HS-5 (cell line): ENCODE measurements at regions not wholly inside any gene's neighbourhood (a gene's known extent, or its start where the extent isn't known, plus 50 kb on each side); places are given as distances from the start of the nearest gene placed in this dataset.
A peak's percentile ranks its signal among the peaks of the same experiment; 100 is the strongest.

Source experiments
- DNase-seq: peaks from one replicate; pipeline ENCODE4 v3.0.0-alpha.2; 2012; ENCODE audit warnings: low read depth

DNA sequence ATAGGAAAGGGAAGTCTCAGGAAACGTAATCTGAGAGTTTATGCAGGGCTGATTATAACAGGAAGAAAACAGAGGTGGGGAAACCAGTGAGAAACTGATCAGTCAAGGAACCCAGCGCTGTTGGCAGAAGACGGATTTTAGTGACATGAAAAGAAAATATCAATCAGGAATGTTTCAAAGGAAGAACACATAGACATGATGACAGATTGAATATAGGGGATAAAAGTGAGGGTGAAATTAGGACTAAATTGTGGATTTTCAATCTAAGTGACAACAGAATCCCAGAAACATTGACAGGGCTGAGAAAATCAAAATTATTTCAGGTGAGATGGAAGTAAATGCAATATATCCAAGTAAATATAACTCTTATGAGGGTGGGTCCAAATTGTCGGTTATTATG is 199.8 kb upstream of the CCDC150 start:
- no peak for DNase-seq

DNA sequence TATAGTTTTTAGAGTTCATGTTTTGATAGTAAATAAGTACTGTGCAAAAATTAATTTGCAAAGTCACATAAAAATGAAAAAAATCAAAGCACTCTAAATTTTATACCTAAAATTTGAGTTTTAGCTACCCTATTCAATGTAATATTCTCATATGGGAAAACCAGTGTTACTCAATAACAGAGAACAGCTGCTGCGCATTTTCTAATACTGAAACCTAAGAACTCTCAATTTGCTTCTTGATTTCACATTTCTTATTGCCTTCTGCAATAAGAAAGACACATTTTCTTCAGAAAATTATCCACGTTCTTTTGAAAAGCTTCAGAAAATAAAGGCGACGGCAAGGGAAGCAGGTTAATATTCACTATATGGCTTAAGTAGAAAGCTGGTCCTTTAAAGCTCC is 199.1 kb upstream of the CCDC150 start:
- no peak for DNase-seq

DNA sequence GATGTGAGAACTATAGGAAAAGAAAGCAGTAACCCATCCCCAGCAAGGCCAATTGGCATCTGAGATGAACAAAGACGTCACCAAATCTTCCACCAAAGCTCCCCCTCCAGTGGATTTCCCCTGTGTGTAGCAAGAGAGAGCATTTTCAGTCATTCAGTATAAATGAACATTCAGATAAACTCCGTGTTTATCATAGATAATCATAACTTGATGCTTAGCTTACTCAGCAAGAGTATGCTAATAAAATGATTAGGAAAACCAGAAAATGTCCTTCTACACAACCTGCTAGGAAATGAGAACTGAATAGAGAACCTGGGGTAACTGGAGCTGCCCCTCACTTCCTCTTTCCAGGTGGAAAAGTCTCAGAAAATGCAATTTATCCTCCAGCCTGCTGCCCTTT is 198.0 kb upstream of the CCDC150 start:
- no peak for DNase-seq

DNA sequence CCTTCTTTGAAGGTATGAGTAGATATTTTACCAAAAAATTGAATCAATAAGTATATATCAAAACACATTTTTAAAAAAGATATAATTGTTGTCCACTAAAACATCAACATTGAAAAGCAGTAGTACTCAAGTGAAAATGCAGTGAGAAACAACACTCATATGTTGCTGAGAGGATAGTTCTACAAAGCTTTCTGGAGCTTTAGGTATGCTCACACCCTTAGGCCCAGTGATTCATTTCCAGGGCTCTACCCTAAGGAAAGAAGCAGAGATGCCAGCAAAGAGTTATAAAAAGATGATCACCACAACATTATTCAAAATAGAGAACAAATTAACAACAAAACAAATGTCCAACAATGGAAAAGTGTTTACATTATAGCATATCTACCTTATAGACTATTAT is 197.3 kb upstream of the CCDC150 start:
- no peak for DNase-seq

DNA sequence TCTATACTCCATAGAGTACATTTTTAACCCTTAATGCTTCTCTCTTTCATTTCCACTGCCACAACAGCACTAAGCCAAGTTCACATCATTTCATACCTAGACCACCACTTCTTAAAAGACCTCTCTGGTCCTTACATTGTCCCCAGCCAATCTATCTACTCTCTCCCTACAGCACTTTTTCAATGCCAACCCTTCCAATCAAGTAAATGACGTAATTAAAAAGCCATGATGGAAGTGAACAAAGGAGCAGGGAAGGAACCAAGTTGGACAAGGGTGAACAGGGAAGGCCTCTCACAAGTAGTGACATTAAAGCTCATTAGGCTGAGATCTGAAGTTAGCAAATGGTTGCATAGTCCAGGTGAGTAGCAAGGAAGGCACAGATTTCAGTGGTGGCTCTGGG is 195.1 kb upstream of the CCDC150 start:
- DNase-seq: no peak

DNA sequence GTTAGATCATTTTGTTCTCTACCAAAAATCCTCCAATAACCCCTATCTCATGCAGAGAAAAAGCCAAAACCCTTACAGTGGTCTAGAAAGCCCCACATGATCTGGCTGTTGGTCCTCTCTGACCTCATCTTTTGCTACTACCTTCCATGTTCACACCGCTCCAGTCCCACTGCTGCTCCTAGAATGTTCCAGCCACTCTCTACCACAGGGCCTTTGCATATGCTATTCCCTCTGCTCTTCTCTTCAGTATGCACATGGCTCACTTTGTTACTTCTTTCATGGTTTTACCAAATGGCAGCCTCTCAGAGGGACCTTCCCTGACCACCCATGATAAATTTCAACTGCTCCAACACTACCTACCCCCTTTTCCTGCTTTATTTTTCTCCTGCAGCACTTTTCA is 193.5 kb upstream of the CCDC150 start:
- no peak for DNase-seq

DNA sequence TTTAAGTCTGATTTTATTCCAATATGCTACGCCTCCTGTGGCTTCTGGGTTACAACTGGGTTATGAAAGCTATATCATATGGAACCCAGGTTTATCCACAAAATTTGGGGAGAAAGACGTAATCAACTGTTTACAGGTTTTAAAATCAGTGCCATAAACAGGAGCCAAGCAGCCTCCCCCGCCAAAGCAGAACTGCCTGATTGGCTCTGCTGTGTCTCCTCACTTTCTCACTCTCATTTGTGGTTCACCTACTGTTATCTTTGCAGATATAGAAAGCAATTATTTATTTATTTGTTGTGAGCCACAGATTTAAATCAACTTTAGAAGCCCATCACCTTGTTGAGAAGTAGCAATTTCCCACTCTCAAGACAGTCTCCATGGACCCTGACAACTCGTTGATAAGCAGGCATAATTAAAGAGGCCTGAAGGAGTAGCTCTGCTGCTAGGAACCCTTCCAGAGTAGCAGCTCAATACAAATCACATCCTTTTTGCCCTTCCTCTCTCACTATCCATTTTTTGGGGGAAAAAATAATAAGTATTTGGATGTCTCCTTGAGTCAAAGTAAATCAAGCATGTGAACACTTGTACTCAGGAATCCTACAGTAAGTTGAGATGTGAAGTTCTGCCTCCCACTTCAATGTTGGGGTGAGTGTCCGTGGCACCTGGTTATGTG is 191.0 kb upstream of the CCDC150 start:
- no peak for DNase-seq

DNA sequence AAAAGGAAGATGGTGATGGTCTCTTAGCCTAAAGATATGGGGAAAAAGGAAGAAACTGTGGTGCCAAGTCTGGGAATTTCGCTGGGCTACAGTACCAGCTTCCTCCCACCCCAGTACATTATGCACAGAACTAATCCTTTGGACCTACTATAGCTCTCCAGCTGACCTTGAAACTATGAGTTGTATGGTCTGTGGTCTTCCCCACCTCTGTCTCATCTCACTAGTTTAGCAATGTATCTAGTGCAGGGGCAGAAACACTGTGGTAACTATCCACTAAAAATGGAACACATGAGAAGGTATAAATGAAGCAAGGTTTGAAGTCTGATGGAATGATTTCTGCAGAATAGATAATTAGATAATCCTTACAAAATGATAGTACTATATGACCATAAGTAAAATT is 190.4 kb upstream of the CCDC150 start:
- DNase-seq: no peak

DNA sequence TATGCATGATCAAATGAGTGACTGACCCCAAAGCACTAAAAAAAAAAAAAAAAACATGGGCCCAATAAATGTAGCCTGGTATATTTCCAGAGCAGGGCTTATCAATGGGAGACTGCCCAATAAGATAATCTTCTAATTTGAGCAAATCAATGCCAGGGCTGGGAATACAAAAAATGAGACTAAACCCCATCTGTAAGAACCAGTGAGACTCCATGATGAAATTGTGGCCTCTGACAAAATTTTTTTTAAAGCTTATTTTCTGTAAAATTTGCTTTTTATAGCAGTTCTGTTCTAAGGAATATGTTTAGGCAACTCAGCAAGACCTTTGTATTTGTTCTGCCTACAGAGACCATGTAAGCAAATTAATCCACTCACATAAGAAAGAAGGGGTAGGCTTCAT is 186.8 kb upstream of the CCDC150 start:
- no peak for DNase-seq

DNA sequence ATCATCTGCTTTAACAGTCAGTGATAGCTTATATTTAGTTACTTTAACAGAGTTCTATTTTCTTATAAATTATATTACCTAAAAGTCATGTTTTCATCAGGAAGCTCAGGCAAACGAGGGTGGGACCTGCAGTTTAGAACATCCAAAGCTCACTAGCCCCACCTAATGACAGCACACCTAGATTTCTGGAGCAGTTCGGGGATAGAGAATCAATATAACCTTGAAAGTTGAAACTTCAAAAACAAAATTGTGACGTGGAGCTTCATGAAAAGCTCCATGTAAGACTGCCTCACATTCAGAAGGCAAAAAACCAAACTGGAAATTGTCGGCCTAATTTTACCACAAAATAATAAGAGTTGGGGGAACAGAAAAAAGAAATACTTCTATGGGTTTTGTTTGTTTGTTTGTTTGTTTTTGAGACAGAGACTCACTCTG is 185.9 kb upstream of the CCDC150 start:
- DNase-seq: peak; percentile 16

DNA sequence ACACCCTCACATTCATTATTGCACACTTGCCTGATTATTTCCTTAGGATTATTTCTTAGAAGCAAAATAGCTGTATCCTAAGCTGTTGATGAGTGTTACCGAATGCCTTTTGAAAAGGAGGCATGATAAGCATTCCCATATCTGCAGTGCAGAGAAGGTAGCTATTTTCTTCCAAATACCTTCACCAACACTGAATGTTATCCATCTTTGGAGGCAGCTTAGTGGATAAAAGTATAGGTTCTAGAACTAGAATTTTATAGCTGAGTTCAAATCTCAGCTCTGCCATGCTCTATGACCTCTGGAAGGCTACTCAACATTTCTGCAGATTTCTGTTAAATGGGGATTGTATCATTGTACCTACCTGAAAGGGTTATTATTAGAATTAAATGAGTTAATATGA is 185.0 kb upstream of the CCDC150 start:
- no peak for DNase-seq

DNA sequence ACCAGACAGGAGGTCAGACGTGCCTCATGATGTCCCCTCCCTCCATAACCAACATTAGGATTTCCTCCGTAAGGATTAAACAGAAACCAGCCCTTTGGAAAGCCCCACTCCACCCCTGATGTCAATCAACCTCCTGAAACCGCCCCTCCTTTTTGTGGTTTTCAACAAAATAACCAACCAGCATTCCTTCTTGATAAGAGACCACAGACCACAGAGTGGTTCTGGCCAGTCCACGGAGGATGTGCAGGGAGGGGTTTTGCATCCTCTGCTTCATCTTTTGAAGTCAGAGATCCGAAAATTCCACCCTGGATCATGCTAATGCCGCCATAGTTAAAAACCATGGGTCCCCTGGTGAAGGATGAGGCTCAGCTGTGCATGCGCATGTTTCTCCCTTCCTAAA is 180.0 kb upstream of the CCDC150 start:
- DNase-seq: no peak

DNA sequence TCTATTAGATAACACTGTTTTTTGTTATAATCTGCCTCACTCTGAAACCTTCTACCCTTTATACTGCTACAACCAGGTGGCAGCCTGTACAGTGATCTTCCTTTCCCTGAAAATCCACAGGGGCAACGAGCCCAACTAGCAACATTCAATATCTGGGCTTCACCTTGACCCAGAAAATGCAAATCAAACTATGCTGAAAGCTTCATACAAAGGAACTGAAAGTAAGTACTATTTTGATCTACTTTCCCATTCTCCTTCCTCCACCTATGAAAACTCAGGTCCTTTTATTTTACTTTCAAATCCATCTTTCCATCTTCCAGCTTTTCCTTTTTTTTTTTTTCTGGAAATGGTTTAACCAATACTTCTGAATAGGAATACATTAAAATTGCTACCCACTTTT is 175.8 kb upstream of the CCDC150 start:
- DNase-seq: no peak

DNA sequence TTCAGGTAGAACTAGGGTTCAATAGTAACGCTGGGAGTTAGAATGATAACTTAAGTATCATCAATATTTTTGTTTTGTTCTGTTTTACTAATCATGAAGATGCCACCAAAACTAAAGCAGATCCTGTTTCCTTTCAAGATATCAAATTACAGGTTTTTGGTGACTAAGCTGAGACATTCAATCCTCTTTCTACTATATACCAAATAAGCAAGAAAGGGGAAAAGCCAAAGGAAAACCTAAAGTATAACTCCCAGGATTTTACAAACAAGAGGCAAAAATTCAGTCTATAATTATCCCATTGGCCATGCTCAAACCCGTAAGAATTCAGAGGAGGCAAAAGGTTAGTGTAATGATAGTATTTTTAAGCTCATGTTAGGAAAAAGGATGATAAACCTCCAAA is 175.2 kb upstream of the CCDC150 start:
- no peak for DNase-seq

DNA sequence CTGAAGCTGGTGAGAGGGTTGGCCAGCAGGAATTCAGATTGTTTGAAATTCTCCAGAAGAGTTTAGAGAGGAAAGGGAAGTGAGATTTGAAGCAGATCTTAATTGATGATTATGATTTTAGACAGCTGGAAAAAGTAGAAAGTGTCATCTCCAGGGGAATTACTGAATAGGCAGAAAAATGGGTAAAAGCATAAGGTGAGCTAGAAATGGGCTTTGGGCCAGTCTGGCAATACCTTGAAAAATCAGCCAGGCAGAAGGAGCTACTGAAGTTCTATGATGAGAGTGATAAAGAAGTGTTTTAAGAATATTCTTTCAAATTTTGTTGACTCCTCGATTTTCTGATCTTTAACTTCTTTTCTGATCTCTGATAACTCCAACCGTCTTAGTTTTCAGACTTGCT is 172.9 kb upstream of the CCDC150 start:
- DNase-seq: no peak

DNA sequence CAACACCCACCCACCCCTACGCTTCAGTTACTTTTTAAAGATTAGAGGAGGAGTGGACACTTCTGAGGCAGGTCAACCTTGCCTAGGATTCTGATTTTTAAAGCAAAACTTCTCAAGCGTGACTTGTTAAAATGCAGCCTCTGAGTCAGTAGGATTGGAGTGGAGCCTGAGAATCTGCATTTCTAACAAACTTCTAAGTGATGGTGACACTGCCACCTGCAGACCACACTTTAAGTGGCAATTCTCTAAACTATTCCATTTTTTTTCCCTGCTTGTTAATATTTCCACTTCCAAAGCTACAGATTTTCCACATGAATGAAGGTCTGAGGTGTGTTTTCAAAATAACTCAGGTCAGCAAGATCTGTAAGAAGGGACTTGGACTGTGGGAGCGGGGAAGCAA is 171.1 kb upstream of the CCDC150 start:
- no peak for DNase-seq

DNA sequence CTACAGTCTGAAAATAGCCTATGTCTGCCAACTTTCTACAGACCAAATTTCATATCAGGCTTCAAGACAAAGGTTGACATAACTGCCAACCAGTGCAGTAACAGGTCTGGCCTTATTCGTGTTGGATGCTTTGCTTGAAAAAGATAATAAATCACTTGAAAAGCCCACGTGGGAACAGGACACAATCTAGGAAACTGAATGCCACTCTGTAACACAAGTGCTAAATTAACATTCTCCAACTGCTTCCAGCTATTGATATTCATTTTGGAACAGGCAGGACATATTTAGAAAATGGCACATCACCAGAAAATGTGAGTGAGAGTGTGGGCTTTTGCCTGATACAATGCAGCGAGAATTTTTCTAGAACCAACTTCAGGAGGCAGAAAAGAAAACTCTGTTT is 165.9 kb upstream of the CCDC150 start:
- DNase-seq: no peak

DNA sequence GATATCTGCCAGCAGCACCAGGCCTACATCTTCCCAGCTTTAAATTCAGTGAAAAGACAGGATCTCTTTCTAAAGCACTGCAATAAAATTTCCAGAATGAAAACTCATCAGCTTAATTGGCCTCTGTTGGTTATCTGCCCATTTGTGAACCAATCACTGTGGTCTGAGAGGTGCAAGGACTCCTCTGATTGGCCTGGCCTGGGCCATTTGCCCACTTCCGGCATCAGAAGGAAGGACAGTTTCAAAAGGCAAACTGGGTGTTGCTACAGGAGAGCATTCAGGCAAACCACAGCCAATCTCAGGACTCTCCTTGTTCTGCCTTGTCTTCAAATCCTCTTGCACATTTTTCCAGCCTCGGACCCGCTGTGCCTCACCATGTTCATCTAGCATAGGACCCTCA is 163.9 kb upstream of the CCDC150 start:
- DNase-seq: no peak

DNA sequence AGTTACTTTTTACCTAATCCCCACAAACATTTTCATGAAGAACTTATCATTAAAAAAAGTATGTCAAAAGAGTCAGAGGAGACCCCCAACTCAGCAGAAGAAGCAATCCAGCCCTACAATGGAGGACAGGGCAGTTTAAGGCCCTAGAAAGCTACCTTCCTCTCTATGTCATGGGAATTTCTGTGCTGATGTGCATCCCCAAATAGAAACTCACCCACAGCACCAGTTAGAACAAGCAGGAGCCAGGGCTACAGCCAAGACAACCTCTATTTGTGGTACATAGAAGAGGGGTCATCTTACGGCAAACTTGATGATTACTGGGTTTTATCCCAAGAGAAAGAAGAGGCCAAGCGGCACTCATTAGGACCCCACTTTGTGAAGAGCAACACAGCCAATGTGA is 160.9 kb upstream of the CCDC150 start:
- DNase-seq: no peak

DNA sequence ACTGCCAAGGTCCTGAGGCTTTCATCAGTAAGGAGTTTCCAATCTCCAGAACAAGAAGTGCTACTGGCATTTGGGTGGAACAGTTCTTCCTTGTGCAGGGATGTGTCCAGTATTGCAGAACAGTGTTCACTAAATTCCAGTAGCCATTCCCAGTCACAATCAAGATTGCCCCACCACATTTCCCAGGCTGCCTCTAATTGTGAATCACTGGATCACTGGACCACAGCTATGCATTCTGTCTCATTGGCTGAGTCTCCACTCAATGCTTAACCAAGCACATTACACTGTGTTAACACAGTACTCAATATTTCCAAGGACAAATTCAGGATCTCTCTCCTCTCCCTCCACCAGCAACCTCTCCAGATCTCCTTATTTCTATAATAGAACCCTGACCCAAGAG is 160.2 kb upstream of the CCDC150 start:
- peak; percentile 59 for DNase-seq

DNA sequence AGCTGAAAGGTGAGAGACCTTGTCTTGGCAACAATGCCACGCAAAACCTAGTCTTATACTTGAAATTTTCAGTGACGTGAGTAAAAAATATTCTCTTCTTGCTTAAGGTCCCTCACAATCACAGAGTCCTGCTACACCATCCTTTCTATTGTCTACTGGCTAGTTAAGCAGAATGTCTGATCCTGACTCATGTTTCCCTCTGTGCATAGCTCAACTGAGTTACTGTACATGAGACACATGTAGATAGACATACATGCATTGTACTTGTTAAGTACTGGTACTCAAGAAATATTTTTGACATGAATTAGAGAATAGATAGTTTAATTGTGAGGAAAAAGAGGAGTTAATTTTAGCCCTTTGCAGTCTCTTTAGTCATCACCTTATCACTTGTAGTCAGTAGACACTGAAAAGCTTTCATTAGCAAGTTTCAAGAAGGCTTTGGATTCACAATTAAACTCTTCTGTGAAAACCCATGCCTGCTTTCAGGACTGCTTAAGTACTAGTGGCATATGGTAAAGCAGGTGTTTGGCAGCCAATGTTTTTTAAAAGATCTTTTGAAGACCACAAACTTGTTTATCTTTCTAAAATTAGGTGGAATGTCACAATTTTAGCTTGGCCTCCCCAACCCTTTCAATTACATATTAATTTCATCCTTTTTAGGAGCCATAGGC is 158.7 kb upstream of the CCDC150 start:
- no peak for DNase-seq

DNA sequence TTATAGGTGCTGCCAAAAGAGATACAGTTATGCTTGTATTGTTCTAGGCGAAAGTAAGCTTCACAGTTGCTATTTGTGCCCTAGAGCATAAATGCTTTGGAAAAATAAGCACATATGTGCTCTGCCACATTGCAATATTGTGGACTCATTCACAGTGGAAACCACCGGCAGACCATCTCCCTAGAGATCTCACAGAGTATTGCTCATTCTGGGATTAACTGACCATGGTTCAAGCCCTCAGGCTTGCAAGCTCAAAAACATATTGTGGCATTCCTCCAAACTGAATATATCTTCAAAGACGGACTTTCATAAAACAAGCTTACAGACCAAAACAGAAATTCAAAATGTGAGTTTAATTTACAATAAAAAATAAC is 158.2 kb upstream of the CCDC150 start:
- peak; percentile 57 for DNase-seq

DNA sequence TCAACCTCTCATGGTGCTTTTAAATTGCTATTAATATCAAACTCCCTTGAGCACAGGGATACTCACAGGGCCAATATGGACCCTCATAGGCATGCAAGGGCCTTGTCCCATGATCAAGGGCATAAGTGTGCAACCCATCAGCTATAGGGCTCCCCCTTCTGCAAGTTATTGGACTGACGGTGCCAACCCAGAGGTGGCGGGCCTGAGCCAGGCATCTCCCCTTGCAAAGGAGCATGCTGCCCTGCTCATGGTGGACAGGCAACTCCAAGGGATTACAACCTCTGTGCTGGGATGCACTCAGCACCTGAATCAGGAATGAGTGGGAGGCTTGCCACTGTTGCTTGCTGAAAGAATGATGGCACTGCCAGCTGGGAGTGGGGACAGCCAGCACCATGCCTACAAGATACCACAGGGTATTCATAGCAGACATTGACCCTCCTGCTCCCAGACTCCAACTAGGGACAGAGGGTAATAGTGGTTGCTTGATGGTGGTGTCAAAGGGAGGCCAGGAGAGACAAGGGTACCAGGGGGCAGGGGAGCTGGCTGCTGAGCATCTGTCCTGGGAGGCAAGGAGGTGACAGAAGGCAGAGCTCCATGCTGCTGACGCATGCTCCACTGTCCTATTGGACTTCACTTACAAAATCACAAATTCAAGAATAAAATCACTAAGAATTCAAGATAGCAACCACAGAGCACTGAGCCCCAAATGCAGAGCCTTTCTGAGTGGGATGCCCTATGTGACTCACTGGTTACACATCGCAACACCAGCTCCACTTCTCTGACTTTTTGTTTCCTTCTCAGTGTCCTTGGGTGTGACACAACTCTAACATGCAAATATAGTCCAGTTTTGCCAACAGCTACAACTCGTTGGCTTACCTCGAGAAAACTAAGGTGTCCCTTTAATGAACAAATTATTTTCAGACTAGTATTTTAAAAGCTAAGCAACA is 157.1 kb upstream of the CCDC150 start:
- peak; percentile 56 for DNase-seq
